ELF-1 (cell line): ENCODE measurements at regions not wholly inside any gene's neighbourhood (a gene's known extent, or its start where the extent isn't known, plus 50 kb on each side); places are given as distances from the start of the nearest gene placed in this dataset.

ENCODE experiments used
- DNase-seq: peaks from one replicate; pipeline ENCODE4 v3.0.0-alpha.2; 2016; ENCODE audit warnings: low read depth, low spot score

GRCh38 chr7:25360451-25360850 lies 132.2 kb upstream of the NPVF start:
- DNase-seq: no peak

DNA sequence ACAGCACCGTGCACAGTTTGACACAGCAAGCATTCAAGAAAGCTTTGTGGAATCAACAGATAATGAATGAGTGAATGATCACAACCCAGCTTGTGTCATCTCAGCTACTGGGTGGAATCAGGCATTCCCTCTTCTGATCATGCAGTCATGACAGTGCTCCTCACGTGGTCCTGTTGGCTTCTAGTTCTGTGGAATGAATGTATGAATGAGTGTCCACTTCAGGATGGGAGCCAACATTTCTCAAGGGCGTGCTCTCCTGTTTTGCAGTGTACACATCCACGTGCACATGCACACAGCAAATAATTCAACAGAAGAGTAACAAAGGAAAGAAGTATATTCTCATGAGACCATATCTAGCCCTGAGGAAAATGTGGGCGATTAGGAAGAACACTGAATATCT lies 133.1 kb upstream of the NPVF start:
- no peak for DNase-seq

DNA sequence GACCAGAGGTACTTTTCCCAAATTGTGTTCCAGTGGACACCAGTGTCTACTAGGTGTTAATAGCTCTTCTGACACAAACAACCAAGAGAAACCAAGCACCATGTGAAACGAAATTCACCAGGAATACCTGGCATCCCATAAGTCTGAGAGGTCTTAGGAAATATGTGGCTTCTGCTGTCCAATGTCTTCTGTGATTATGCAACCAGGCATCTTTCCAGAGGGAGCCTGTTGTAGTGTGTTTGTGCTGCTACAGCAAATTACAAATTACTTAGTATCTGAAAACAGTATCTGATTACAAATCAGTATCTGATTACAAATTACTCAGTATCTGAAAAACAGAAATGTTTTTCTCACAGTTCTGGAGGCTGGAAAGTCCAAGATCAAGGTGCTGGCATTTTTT lies 133.6 kb upstream of the NPVF start:
- no peak for DNase-seq

- DNase-seq: no peak
Observed at GRCh38 chr7:25368599-25369201, 140.4 kb upstream of the NPVF start.

GRCh38 chr7:25369786-25370185 lies 141.5 kb upstream of the NPVF start:
- DNase-seq: no peak

GRCh38 chr7:25371972-25372371 lies 143.7 kb upstream of the NPVF start:
- no peak for DNase-seq

DNA sequence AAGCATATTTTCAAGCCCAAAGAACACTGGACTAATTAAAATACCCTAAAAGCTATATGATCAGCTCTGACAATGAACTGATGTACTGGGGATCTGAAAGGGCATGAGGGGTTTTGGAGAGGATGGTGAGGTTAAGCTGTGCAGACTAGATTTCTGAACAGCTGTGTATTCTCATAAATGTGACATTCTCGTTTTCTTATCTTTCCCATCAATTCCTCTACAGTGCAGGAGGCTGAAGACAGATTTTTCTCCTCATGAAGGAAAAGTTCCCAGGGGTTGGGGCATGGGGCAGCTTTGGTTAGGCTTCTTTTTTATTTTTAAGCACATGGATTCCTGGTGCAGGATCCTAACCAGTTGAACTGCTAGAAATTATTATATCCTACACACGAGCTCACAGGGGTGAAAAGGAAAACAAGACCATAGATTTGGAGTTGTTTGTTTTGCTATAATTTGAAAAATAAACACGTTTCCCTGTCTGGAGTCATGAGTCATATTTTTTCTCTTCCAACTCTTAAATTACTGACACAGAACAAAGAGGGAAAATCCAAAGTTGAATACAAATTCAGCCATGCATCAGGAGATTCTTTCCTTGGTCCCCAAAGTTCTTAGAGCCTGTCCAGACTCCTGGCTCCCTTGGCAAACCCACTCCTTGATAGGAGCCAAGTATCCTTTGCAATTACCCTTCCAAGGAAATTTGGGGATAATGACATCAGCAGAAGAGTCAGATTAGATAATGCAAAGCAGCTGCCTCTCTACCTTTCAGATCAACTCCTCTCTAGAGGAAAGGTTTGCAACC lies 147.7 kb upstream of the NPVF start:
- no peak for DNase-seq

GRCh38 chr7:25379351-25380300 lies 151.3 kb upstream of the NPVF start:
- no peak for DNase-seq

GRCh38 chr7:25381818-25382589 lies 153.7 kb upstream of the NPVF start:
- no peak for DNase-seq

- DNase-seq: no peak
Observed at GRCh38 chr7:25382869-25383268, 154.6 kb upstream of the NPVF start.

- DNase-seq: no peak
Observed at GRCh38 chr7:25383402-25383801, 155.1 kb upstream of the NPVF start.

DNA sequence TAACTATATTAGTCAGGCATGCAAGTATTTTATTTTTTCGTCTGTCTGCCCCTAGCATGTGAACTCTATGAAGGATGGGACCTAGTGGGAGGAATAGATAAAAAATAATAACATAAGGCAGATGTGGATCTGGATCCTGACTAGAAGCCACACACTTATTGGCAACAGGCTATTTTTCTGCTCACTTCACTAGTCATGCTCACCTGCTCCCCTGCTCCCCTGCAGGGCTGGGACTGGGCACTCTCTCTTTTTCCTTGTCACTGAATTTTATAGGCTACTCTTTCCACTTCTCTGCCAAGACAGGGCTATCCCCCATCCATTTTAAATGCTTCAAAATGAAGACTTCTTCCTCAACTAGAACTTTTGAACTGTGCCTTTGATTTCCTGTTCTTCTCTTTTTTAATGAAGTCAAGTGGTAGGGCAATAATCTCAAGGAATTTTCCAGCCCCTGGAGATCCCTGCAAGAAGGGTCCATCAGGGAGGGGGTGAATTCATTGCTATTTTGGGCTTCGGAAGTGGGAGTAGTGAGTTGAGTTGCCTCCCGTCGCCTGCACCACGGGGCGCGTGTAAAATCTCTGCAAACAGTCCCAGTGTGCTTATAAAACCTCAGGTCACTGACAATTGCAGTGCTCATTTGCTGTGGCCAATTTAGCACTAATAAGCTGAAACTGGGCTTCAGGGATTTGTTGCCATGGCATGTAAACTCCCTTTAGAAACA lies 156.7 kb upstream of the NPVF start:
- DNase-seq: no peak

DNA sequence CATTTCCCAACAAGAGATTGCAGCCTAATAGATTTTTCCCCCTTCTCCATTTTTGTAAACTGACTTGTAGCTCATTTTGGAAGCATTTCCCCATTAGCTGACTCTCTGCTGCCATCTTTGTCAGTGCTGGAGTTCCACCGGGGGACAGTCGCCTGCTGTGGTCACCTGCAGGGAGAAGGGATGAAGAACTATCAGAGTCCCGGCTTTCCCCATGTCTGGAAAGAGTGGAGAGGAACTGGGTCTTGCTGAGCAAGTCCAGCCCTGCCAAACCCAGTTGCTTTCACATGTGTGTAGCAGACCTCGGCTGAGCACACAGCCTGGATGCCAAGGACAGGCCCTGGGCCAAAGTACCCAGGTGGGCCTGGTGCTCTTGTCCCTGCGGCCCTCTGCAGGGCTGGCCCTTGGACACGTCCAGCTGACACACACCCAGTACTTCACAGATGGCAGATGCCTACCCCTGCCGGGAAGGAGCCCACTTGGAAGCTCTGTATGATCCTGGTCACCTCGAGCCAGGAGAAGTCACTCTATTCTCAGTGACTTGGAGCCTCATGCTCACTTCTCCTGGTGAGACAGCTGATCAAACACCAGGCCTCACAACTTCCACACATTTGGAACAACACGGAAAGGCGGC lies 157.3 kb upstream of the NPVF start:
- DNase-seq: no peak

DNA sequence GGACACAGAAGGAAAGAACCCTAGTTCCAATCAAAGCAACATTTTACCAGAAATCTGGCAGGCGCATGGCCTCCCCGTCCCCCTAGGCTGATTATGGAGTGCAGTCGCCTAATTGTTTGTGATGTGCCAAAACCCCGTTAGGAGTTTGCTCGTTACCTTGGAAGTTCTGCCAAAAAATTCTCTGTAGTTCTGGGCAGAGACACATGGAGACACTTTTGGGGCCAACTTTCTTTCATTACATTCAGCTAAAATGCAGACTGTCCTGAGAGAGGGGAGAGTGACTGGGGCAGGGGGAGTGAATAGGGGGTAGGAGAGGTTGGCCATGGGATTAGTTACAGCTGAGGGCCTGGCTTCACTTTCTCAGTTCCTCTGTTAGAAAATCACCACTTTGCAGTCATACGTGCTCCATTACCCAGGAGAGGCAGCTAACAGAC lies 158.0 kb upstream of the NPVF start:
- DNase-seq: no peak

DNA sequence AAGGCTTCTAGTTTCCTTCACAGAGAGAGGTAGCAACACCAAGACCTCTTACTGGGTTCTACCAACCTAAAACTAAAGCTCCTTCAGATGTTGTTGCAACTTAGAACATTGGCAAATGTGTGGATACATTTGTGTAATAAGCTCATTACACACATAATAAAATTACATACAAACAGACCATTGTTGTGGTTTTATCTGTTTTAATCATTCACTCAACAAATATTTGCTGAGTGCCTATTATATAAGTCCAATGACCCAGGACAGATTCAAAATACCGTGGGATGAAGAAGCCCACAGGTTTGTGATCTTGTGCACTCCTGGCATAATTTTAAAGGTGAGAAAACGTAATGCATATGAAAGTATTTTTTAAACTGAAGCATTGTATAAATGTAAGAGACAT lies 160.4 kb upstream of the NPVF start:
- no peak for DNase-seq

- peak; percentile 27 for DNase-seq
Observed at GRCh38 chr7:25389489-25390106, 161.3 kb upstream of the NPVF start.

GRCh38 chr7:25391295-25391861 lies 163.1 kb upstream of the NPVF start:
- DNase-seq: no peak

- DNase-seq: no peak
Observed at GRCh38 chr7:25391961-25392587, 163.8 kb upstream of the NPVF start.
